A549 (cell line): ENCODE measurements at regions not wholly inside any gene's neighbourhood (a gene's known extent, or its start where the extent isn't known, plus 50 kb on each side); places are given as distances from the start of the nearest gene placed in this dataset.

Experiments used
- ATAC-seq, 2 experiments: fragments of 200-7000 bp in 1 of 2; fragments of >200 bp in 1 of 2; cut with Nextera tagmentation in 1 of 2; cut with Tn5 transposase in 1 of 2; 3 replicates each; pipeline versions ENCODE4 v1.8.0 to v1.9.1; 2018 to 2020; ENCODE audit warnings: mild to moderate bottlenecking in 1 of 2, moderate library complexity in 1 of 2
- CTCF ChIA-PET: fragments of 300-600 bp; sonication (Branson Sonifier 250); formaldehyde crosslinking; extraction: SDS; loops from one replicate; lab custom pipeline; 2021; ENCODE audit warnings: antibody characterized with exemption, inconsistent platforms; lab: Yijun Ruan, JAX
- POLR2A ChIA-PET: fragments of 350-600 bp; formaldehyde crosslinking; extraction: SDS; loops from one replicate; lab custom pipeline; 2021; ENCODE audit warnings: antibody characterized with exemption, inconsistent platforms; lab: Yijun Ruan, JAX
- DNase-seq, 2 experiments: peaks; one replicate each; pipeline versions ENCODE4 v3.0.0 to v3.0.0-alpha.2; 2011 to 2016; ENCODE audit warnings: low read depth in 1 of 2, low spot score in 1 of 2
- FAIRE-seq: peaks from 2 replicates; lab custom pipeline; 2011; peaks lifted over from hg19 to GRCh38; lab: Jason Lieb, UNC
- H3K27ac ChIP-seq, 2 experiments: fragments of >200 bp; sonication (Bioruptor Twin); formaldehyde crosslinking; 3 replicates each; pipeline ENCODE4 v1.5.1; 2016 to 2017
- H3K4me1 ChIP-seq: fragments of >200 bp; sonication (Bioruptor Twin); formaldehyde crosslinking; 3 replicates; pipeline ENCODE4 v1.6.1; 2016
- H3K4me2 ChIP-seq: fragments of >200 bp; sonication (Bioruptor Twin); formaldehyde crosslinking; 3 replicates; pipeline ENCODE4 v1.6.1; 2016
- H3K4me3 ChIP-seq: fragments of >200 bp; sonication (Bioruptor Twin); formaldehyde crosslinking; 3 replicates; pipeline ENCODE4 v1.5.1; 2016
- H3K9me3 ChIP-seq: fragments of >200 bp; sonication (Bioruptor Twin); formaldehyde crosslinking; 3 replicates; pipeline ENCODE4 v1.6.1; 2016
- ATOH8 ChIP-seq: fragments of 250-450 bp; sonication (Bioruptor Pico); IDR thresholded peaks from 2 replicates; pipeline ENCODE4 v1.5.0; 2020; ENCODE audit warnings: low read depth, mild to moderate bottlenecking, moderate library complexity
- CTCF ChIP-seq: fragments of >200 bp; sonication (Bioruptor Twin); formaldehyde crosslinking; IDR thresholded peaks from 3 replicates; pipeline ENCODE4 v1.5.1; 2016
- EHMT2 ChIP-seq: fragments of 200-600 bp; sonication (generic); IDR thresholded peaks from 2 replicates; pipeline ENCODE4 v1.6.1; 2016; ENCODE audit warnings: antibody characterized with exemption, low read depth, mild to moderate bottlenecking, moderate library complexity
- FOSB ChIP-seq: fragments of 250-450 bp; sonication (Bioruptor Pico); IDR thresholded peaks from 2 replicates; pipeline ENCODE4 v1.5.0; 2020; ENCODE audit warnings: mild to moderate bottlenecking, moderate library complexity
- FOSL2 ChIP-seq, 2 experiments: fragments of 450-650 bp in 1 of 2; fragments of >200 bp in 1 of 2; sonication (Bioruptor Twin) in 1 of 2; formaldehyde crosslinking; IDR thresholded peaks; 2 replicates each; pipeline versions ENCODE4 v1.5.0 to v1.6.1; 2016 to 2020; ENCODE audit warnings: mild to moderate bottlenecking in 1 of 2, moderate library complexity in 1 of 2
- GATA3 ChIP-seq: IDR thresholded peaks from 2 replicates; pipeline ENCODE4 v1.6.1; 2012; ENCODE audit warnings: borderline replicate concordance
- HDAC2 ChIP-seq: fragments of 200-600 bp; sonication (generic); IDR thresholded peaks from 2 replicates; pipeline ENCODE4 v1.6.1; 2016
- HOXB13 ChIP-seq: fragments of 250-450 bp; sonication (Bioruptor Pico); IDR thresholded peaks from 2 replicates; pipeline ENCODE4 v1.5.0; 2020; ENCODE audit warnings: low read depth, mild to moderate bottlenecking, moderate library complexity
- HOXB5 ChIP-seq: fragments of 250-450 bp; sonication (Bioruptor Pico); IDR thresholded peaks from 2 replicates; pipeline ENCODE4 v1.5.0; 2020; ENCODE audit warnings: mild to moderate bottlenecking, moderate library complexity
- JUNB ChIP-seq: fragments of >200 bp; sonication (Bioruptor Twin); formaldehyde crosslinking; IDR thresholded peaks from 2 replicates; pipeline ENCODE4 v1.6.1; 2016
- KDM1A ChIP-seq: fragments of 200-600 bp; sonication (generic); IDR thresholded peaks from 2 replicates; pipeline ENCODE4 v1.6.1; 2016; ENCODE audit warnings: low read depth, mild to moderate bottlenecking
- MAFK ChIP-seq: fragments of 450-650 bp; IDR thresholded peaks from 2 replicates; pipeline ENCODE4 v1.6.1; 2014; ENCODE audit not compliant: partially characterized antibody
- MYC ChIP-seq: IDR thresholded peaks from 2 replicates; pipeline ENCODE4 v1.6.1; 2012; ENCODE audit warnings: mild to moderate bottlenecking, inconsistent platforms, low read length, improper control_type of control experiment, borderline replicate concordance
- NPAS2 ChIP-seq: fragments of 250-450 bp; sonication (Bioruptor Pico); IDR thresholded peaks from 2 replicates; pipeline ENCODE4 v1.8.0; 2022; ENCODE audit warnings: mild to moderate bottlenecking, moderate library complexity, borderline replicate concordance
- PHF8 ChIP-seq: fragments of 200-600 bp; sonication (generic); IDR thresholded peaks from 2 replicates; pipeline ENCODE4 v1.6.1; 2016; ENCODE audit warnings: low read depth, mild to moderate bottlenecking, antibody characterized with exemption, moderate library complexity, borderline replicate concordance
- POLR2AphosphoS2 ChIP-seq: conservative IDR thresholded peaks from 2 replicates; pipeline ENCODE4 v1.6.1; 2012; ENCODE audit warnings: low read length, improper control_type of control experiment, inconsistent platforms
- RAD21 ChIP-seq, 2 experiments: fragments of >200 bp in 1 of 2; sonication (Bioruptor Twin) in 1 of 2; formaldehyde crosslinking in 1 of 2; IDR thresholded peaks in 1 of 2; conservative IDR thresholded peaks in 1 of 2; 2 replicates in 1 of 2; 3 replicates in 1 of 2; pipeline ENCODE4 v1.6.1; 2012 to 2018; ENCODE audit warnings: inconsistent platforms in 1 of 2
- RARB ChIP-seq: fragments of 250-450 bp; sonication (Bioruptor Pico); IDR thresholded peaks from 2 replicates; pipeline ENCODE4 v1.8.0; 2021; ENCODE audit warnings: mild to moderate bottlenecking, moderate library complexity
- RCOR1 ChIP-seq: fragments of 150-350 bp; IDR thresholded peaks from 2 replicates; pipeline ENCODE4 v1.6.1; 2014; ENCODE audit warnings: antibody characterized with exemption, low read length, low read depth
- RFX5 ChIP-seq: fragments of 450-650 bp; IDR thresholded peaks from 2 replicates; pipeline ENCODE4 v1.7.1; 2014; ENCODE audit warnings: antibody characterized with exemption, mild to moderate bottlenecking, moderate library complexity
- RNF2 ChIP-seq: fragments of 200-600 bp; sonication (generic); IDR thresholded peaks from 2 replicates; pipeline ENCODE4 v1.6.1; 2016; ENCODE audit warnings: low read depth, mild to moderate bottlenecking, antibody characterized with exemption, moderate library complexity, borderline replicate concordance
- SREBF2 ChIP-seq: fragments of 450-650 bp; IDR thresholded peaks from 2 replicates; pipeline ENCODE4 v1.6.1; 2014; ENCODE audit warnings: mild to moderate bottlenecking, moderate library complexity
- USF2 ChIP-seq: fragments of 450-650 bp; IDR thresholded peaks from 2 replicates; pipeline ENCODE4 v1.6.1; 2014; ENCODE audit warnings: antibody characterized with exemption
- ZSCAN20 ChIP-seq: fragments of 250-450 bp; sonication (Bioruptor Pico); IDR thresholded peaks from 2 replicates; pipeline ENCODE4 v1.8.0; 2022; ENCODE audit warnings: mild to moderate bottlenecking, moderate library complexity
- WGBS: methylation state at CpG from one replicate; pipeline ENCODE4 v1.1.6; 2017; ENCODE audit errors: missing lambda C conversion rate; 5-methylcytosine and 5-hydroxymethylcytosine counted together
- TF ChIP-seq, protein P1 (sequence below): IDR thresholded peaks from 2 replicates; pipeline ENCODE4 v1.6.1; 2012

- no peak for ATAC-seq
- POLR2A ChIA-PET = no interaction called here
Measured at GRCh38 chr10:60479305-60480020, 89.8 kb upstream of the ANK3 start.

DNA sequence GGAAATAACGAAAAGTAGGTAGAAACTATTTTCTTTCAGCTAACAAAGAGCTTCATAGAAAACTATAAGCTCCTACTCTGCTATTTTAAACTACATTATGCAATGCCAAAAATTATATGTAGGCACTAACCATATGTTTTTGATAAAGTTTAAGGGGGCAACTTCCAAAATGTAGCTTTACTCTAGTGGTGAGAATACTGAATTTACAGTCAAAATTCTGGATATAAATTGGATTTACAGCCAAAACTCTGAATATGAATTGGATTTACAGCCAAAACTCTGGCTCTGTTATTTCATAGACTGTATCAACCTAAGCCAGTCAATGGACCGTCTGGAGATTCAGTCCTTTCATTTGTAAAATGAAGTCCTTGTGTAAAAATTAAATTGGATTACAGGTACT, 86.8 kb upstream of the ANK3 start:
- ATAC-seq = no peak
- no peak for DNase-seq
- ChIA-PET CTCF (no interaction called here), POLR2A (no interaction called here)
- TF ChIP-seq RARB = no peak
- no peak overlapping the region for H3K4me2 ChIP-seq
- H3K4me3 ChIP-seq = no peak overlapping the region
- 88% methylated on average over 2 of the region's 2 CpGs for WGBS
- FAIRE-seq = no peak
- H3K4me1 ChIP-seq = peaks cover 37% of the 10 kb centered on the region
- no peak overlapping the region for H3K27ac ChIP-seq
- H3K9me3 ChIP-seq = no peaks in the 10 kb centered on the region

More at GRCh38 chr10:60479305-60480020, 89.8 kb upstream of the ANK3 start:
- Histone ChIP-seq H3K27ac (peak overlapping the region; percentile 61 to 76; a peak in 5 of 6 replicates), H3K4me1 (peaks cover 33% of the 10 kb centered on the region), H3K4me2 (no peak overlapping the region; the same call in 2 of the 3 replicates), H3K4me3 (no peak overlapping the region), H3K9me3 (no peaks in the 10 kb centered on the region)
- FAIRE-seq (no peak), DNase-seq (no peak)
- no peak for TF ChIP-seq POLR2AphosphoS2
- TF ChIP-seq HOXB13 (CRISPR knock-in tag) = no peak
- no peak for TF ChIP-seq JUNB
- TF ChIP-seq MAFK = no peak
- no peak for TF ChIP-seq FOSB (CRISPR knock-in tag)
- no peak for TF ChIP-seq PHF8
- no peak for TF ChIP-seq HOXB5
- no peak for TF ChIP-seq SREBF2
- no peak for TF ChIP-seq NPAS2 (CRISPR knock-in tag)
- TF ChIP-seq USF2 = no peak
- TF ChIP-seq FOSL2 (IDR thresholded peaks at IDR 0.05) = no peak
- TF ChIP-seq FOSL2 (CRISPR knock-in tag; IDR thresholded peaks at IDR 0.05) = no peak
- no peak for TF ChIP-seq RNF2
- no peak for TF ChIP-seq RCOR1
- no peak for TF ChIP-seq CTCF
- TF ChIP-seq KDM1A = no peak
- CTCF ChIA-PET = interaction anchor here (0.6 to 2.2 kb wide), 2 partner anchors 35 to 643 kb away, joined by 4 to 7 read pairs; no protein-coding TSS in a partner anchor
- WGBS = 90% methylated on average over 4 of the region's 4 CpGs

GRCh38 chr10:60473557-60473956, 83.9 kb upstream of the ANK3 start:
- Histone ChIP-seq H3K9me3 (no peaks in the 10 kb centered on the region), H3K4me1 (peaks cover 16% of the 10 kb centered on the region), H3K27ac (peak overlapping the region in 1 of 2 experiments; percentile 30; a peak in 1 of 6 replicates), H3K4me2 (peak overlapping the region; percentile 17; the same call in 1 of the 3 replicates), H3K4me3 (no peak overlapping the region)
- WGBS = 3% methylated on average over 2 of the region's 2 CpGs
- FAIRE-seq (no peak), ATAC-seq (peak in 1 of 2 experiments; percentile 75; a peak in 3 of 6 replicates), DNase-seq (peak; percentile 17 to 79)
- POLR2A ChIA-PET = interaction anchor here (0.6 to 0.7 kb wide), 2 partner anchors 136 to 284 kb away, joined by 3 to 5 read pairs; no protein-coding TSS in a partner anchor
- CTCF ChIA-PET = no interaction called here
- no peak for TF ChIP-seq RAD21 (conservative IDR thresholded peaks at IDR 0.05 in 1 of 2, IDR thresholded peaks at IDR 0.05 in 1 of 2)
- no peak for TF ChIP-seq ZSCAN20
- peak; percentile 64; the same call in 1 of the 2 replicates for TF ChIP-seq GATA3
- TF ChIP-seq MAFK = peak; percentile 57
- no peak for TF ChIP-seq HOXB13 (CRISPR knock-in tag)
- no peak for TF ChIP-seq ATOH8 (CRISPR knock-in tag)
- no peak for TF ChIP-seq HDAC2
- no peak for TF ChIP-seq HOXB5
- TF ChIP-seq, protein P1, sequence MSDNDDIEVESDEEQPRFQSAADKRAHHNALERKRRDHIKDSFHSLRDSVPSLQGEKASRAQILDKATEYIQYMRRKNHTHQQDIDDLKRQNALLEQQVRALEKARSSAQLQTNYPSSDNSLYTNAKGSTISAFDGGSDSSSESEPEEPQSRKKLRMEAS = peak; percentile 35; the same call in 1 of the 2 replicates
- TF ChIP-seq RCOR1 = no peak
- no peak for TF ChIP-seq RFX5
- TF ChIP-seq EHMT2 = no peak
- no peak for TF ChIP-seq MYC
- no peak for TF ChIP-seq NPAS2 (CRISPR knock-in tag)
